ENCODE measurements at regions not wholly inside any gene's neighbourhood (a gene's known extent, or its start where the extent isn't known, plus 50 kb on each side); places are given as distances from the start of the nearest gene placed in this dataset.
"Not testable (repeated sequence)": the region's sequence is repeated elsewhere in the genome, so short reads cannot be mapped to it uniquely, and the experiment has no call there.

- ATAC-seq (replicated peaks; ENCODE audit: extremely low read depth, poor library complexity, severe bottlenecking) (no peak), DNase-seq (ENCODE audit: low spot score in 2 of 2) (no peak)
- Mint-ChIP-seq H3K9me3 (peaks cover 16% of the 10 kb centered on the region), H3K36me3 (ENCODE audit: insufficient read depth) (no peaks in the 10 kb centered on the region), H3K4me1 (no peaks in the 10 kb centered on the region), H3K4me3 (no peak overlapping the region), H3K27ac (ENCODE audit: low read depth) (no peak overlapping the region), H3K27me3 (no peaks in the 10 kb centered on the region)
Measured at GRCh38 chr17:71436479-71436878, 684.3 kb upstream of the SOX9 start.

DNA sequence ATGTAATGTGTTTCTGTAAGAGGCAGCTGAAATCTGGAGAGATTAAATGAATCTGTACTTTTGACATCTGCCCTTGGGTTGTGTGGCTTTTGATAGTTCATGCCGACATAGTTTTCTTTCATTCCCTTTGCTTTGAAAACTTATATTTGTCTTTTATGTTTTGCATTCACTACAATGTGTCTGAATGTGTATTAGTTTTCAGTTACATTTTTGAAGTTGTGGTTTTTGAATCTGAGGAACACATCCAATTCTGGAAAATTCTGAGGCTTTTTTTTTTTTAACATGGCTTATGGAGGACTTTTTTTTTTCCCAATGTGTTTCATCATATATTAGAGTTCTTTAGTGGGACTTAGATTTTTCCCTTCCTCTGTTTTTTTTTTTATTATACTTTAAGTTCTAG, 683.7 kb upstream of the SOX9 start:
- Mint-ChIP-seq H3K27me3 (no peaks in the 10 kb centered on the region), H3K4me1 (no peaks in the 10 kb centered on the region), H3K27ac (ENCODE audit: low read depth) (no peak overlapping the region), H3K36me3 (ENCODE audit: insufficient read depth) (no peaks in the 10 kb centered on the region), H3K9me3 (peaks cover 16% of the 10 kb centered on the region), H3K4me3 (no peak overlapping the region)
- DNase-seq (ENCODE audit: low spot score in 2 of 2): no peak
- no peak for ATAC-seq (replicated peaks; ENCODE audit: extremely low read depth, poor library complexity, severe bottlenecking)

DNA sequence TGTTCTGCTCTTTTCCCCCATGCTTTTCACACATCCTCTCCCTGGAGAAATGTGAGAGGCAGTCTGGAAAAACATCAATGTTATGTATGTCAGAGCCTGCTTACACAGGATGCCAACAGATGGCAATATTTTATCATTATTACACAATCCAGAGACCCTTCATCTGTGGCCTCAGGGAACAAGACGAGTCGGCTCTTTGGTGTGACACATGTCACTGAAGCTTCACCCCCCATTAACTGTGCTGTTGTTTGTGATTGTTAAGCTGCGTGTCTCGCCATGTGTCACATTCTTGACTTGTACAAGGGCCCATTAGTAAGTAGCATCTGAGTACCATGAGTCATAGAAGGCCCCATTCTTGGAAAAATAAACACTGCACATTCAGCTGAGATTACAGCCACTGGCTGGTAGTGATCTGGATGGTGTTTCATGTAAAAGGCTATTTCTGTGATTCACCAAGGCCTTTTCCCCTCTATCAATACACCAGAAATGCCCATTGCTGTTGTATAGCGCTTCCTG, 682.1 kb upstream of the SOX9 start:
- no peaks in the 10 kb centered on the region for H3K4me1 Mint-ChIP-seq
- no peak for ATAC-seq (replicated peaks; ENCODE audit: extremely low read depth, poor library complexity, severe bottlenecking)
- no peak for DNase-seq (ENCODE audit: low spot score in 2 of 2)
- no peak overlapping the region for H3K4me3 Mint-ChIP-seq
- no peaks in the 10 kb centered on the region for H3K36me3 Mint-ChIP-seq (ENCODE audit: insufficient read depth)
- H3K9me3 Mint-ChIP-seq: peaks cover 16% of the 10 kb centered on the region
- no peaks in the 10 kb centered on the region for H3K27me3 Mint-ChIP-seq
- H3K27ac Mint-ChIP-seq (ENCODE audit: low read depth): no peak overlapping the region

DNA sequence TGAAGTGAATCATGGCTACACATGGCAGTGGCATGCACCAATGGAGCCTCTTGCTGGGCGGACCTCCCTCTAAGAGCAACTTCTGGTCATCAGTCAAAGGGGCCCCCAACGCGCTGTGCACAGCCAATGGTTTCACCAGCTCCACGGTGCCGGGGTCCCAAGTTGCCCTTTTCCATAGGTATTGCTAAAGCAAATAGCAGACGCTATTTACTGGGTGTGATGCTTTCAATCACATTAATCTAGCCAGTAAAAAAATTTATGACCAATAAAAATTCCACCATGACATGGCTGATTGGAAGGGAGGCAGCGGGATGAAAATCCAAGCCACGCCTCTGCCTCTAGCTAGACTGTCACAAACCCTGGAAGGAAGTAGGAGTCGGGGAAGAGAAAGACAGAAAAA, 680.3 kb upstream of the SOX9 start:
- Mint-ChIP-seq H3K27ac (ENCODE audit: low read depth) (no peak overlapping the region), H3K36me3 (ENCODE audit: insufficient read depth) (no peaks in the 10 kb centered on the region), H3K4me1 (no peaks in the 10 kb centered on the region), H3K9me3 (peaks cover 18% of the 10 kb centered on the region), H3K4me3 (no peak overlapping the region), H3K27me3 (no peaks in the 10 kb centered on the region)
- no peak for DNase-seq (ENCODE audit: low spot score in 2 of 2)
- no peak for ATAC-seq (replicated peaks; ENCODE audit: extremely low read depth, poor library complexity, severe bottlenecking)

GRCh38 chr17:71441098-71441497, 679.7 kb upstream of the SOX9 start:
- H3K27ac Mint-ChIP-seq (ENCODE audit: low read depth): no peak overlapping the region
- H3K36me3 Mint-ChIP-seq (ENCODE audit: insufficient read depth): no peaks in the 10 kb centered on the region
- ATAC-seq (replicated peaks; ENCODE audit: extremely low read depth, poor library complexity, severe bottlenecking) (no peak), DNase-seq (ENCODE audit: low spot score in 2 of 2) (no peak)
- peaks cover 22% of the 10 kb centered on the region for H3K9me3 Mint-ChIP-seq
- H3K4me1 Mint-ChIP-seq: no peaks in the 10 kb centered on the region
- H3K4me3 Mint-ChIP-seq: no peak overlapping the region
- H3K27me3 Mint-ChIP-seq: no peaks in the 10 kb centered on the region

- H3K4me3 Mint-ChIP-seq: no peak overlapping the region
- H3K27ac Mint-ChIP-seq (ENCODE audit: low read depth): no peak overlapping the region
- peaks cover 21% of the 10 kb centered on the region for H3K9me3 Mint-ChIP-seq
- no peaks in the 10 kb centered on the region for H3K4me1 Mint-ChIP-seq
- H3K27me3 Mint-ChIP-seq: no peaks in the 10 kb centered on the region
- no peaks in the 10 kb centered on the region for H3K36me3 Mint-ChIP-seq (ENCODE audit: insufficient read depth)
- DNase-seq (ENCODE audit: low spot score in 2 of 2) (no peak), ATAC-seq (replicated peaks; ENCODE audit: extremely low read depth, poor library complexity, severe bottlenecking) (no peak)
Measured at GRCh38 chr17:71444078-71444477, 676.7 kb upstream of the SOX9 start.

DNA sequence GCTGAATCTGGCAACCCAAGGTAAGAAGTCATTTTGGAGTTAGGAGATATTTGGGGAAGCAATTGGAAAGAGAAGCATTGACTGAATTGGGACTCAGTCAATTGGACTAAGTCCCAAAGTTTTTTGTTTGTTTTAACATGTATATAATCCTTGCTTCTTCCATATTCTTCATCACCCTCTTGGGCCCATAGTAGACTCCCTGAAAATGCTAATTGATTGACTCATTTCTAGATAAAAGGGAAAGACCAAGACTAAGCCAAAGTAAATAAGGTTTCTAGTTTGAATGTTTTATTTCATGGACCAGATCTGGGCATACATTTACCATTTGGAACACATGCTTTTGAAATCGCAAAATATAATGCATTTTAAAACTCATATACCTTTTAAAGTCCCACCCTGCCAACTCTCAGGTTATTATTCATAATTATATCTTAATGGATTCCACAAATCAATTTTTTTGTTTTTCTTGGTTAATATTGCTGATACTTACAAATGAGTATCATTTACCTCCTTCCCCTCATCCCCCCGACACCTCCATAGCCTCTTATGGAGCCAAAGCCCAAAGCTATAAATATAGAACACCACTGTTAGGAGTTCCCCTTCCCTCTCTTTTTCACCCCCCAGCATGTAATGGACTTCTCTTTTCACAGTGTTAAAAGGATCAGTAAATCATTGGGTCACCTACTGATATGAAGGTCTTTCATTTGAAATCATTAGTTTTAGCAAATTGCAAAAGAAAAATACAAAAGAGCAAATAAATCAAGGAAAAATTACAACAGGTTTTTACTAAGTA, 674.0 kb upstream of the SOX9 start:
- H3K9me3 Mint-ChIP-seq: peaks cover 6% of the 10 kb centered on the region
- no peaks in the 10 kb centered on the region for H3K36me3 Mint-ChIP-seq (ENCODE audit: insufficient read depth)
- DNase-seq (ENCODE audit: low spot score in 2 of 2): no peak
- ATAC-seq (replicated peaks; ENCODE audit: extremely low read depth, poor library complexity, severe bottlenecking): no peak
- no peaks in the 10 kb centered on the region for H3K4me1 Mint-ChIP-seq
- no peaks in the 10 kb centered on the region for H3K27me3 Mint-ChIP-seq
- H3K27ac Mint-ChIP-seq (ENCODE audit: low read depth): no peak overlapping the region
- H3K4me3 Mint-ChIP-seq: no peak overlapping the region

DNA sequence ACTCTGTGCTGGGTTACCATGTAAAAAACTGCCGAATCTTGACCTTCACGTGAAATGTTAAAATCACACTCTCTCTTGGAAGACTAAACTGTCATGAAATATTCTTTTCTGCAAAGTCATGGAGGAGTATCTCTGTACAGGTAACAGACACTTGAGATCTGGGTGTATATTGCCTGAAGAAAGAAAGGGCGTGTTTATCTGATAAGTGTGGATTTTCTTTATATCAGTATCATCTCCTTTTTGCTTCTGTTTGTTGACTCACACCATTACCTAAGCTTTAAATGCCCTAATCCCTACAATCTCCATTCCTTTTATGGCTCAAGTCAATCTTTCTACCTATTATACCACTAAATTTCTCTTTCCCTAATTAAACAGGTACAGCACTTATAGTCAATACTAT, 673.2 kb upstream of the SOX9 start:
- DNase-seq (ENCODE audit: low spot score in 2 of 2) (no peak), ATAC-seq (replicated peaks; ENCODE audit: extremely low read depth, poor library complexity, severe bottlenecking) (no peak)
- H3K9me3 Mint-ChIP-seq: peaks cover 6% of the 10 kb centered on the region
- H3K27ac Mint-ChIP-seq (ENCODE audit: low read depth): no peak overlapping the region
- H3K27me3 Mint-ChIP-seq: no peaks in the 10 kb centered on the region
- H3K36me3 Mint-ChIP-seq (ENCODE audit: insufficient read depth): no peaks in the 10 kb centered on the region
- H3K4me1 Mint-ChIP-seq: no peaks in the 10 kb centered on the region
- no peak overlapping the region for H3K4me3 Mint-ChIP-seq

- ATAC-seq (replicated peaks; ENCODE audit: extremely low read depth, poor library complexity, severe bottlenecking); H3K36me3 Mint-ChIP-seq (ENCODE audit: insufficient read depth); DNase-seq (ENCODE audit: low spot score in 2 of 2); H3K4me1 Mint-ChIP-seq; H3K27ac Mint-ChIP-seq (ENCODE audit: low read depth); H3K4me3 Mint-ChIP-seq; H3K9me3 Mint-ChIP-seq; H3K27me3 Mint-ChIP-seq: not testable (repeated sequence)
Measured at GRCh38 chr17:71450657-71451056, 670.2 kb upstream of the SOX9 start.

GRCh38 chr17:71453876-71454422, 666.9 kb upstream of the SOX9 start:
- ATAC-seq (replicated peaks; ENCODE audit: extremely low read depth, poor library complexity, severe bottlenecking) (no peak), DNase-seq (ENCODE audit: low spot score in 2 of 2) (no peak)
- Mint-ChIP-seq H3K36me3 (ENCODE audit: insufficient read depth) (no peaks in the 10 kb centered on the region), H3K4me1 (no peaks in the 10 kb centered on the region), H3K27me3 (no peaks in the 10 kb centered on the region), H3K9me3 (no peaks in the 10 kb centered on the region), H3K27ac (ENCODE audit: low read depth) (no peak overlapping the region), H3K4me3 (no peak overlapping the region)

- peaks cover 6% of the 10 kb centered on the region for H3K9me3 Mint-ChIP-seq
- H3K4me3 Mint-ChIP-seq: no peak overlapping the region
- H3K4me1 Mint-ChIP-seq: no peaks in the 10 kb centered on the region
- no peak for ATAC-seq (replicated peaks; ENCODE audit: extremely low read depth, poor library complexity, severe bottlenecking)
- no peaks in the 10 kb centered on the region for H3K27me3 Mint-ChIP-seq
- no peaks in the 10 kb centered on the region for H3K36me3 Mint-ChIP-seq (ENCODE audit: insufficient read depth)
- DNase-seq (ENCODE audit: low spot score in 2 of 2): no peak
- no peak overlapping the region for H3K27ac Mint-ChIP-seq (ENCODE audit: low read depth)
Measured at GRCh38 chr17:71455219-71455618, 665.6 kb upstream of the SOX9 start.

- Mint-ChIP-seq H3K27me3 (no peaks in the 10 kb centered on the region), H3K9me3 (peaks cover 12% of the 10 kb centered on the region), H3K4me3 (no peak overlapping the region), H3K27ac (ENCODE audit: low read depth) (no peak overlapping the region), H3K4me1 (no peaks in the 10 kb centered on the region), H3K36me3 (ENCODE audit: insufficient read depth) (no peaks in the 10 kb centered on the region)
- DNase-seq (ENCODE audit: low spot score in 2 of 2) (no peak), ATAC-seq (replicated peaks; ENCODE audit: extremely low read depth, poor library complexity, severe bottlenecking) (no peak)
Measured at GRCh38 chr17:71458322-71458721, 662.5 kb upstream of the SOX9 start.

DNA sequence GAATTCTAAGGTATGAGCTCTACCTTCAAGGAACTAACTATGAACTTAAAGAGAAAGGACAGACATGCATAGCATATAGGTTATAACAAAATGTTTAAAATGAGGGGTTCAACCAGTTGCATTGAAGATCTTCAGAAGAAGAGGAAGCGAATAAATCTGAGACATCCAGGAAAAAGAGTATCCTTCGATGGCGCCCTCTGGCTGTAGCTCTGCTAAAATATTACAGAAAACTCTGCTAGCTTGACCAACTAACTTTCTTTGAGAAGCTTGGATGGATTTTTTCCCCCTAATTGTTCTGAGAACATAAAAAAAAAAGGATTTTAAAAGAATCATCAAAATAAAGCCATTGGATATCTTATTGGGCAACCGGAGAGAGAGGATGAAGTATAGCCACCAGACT, 659.9 kb upstream of the SOX9 start:
- H3K27me3 Mint-ChIP-seq: no peaks in the 10 kb centered on the region
- no peak overlapping the region for H3K27ac Mint-ChIP-seq (ENCODE audit: low read depth)
- DNase-seq (ENCODE audit: low spot score in 2 of 2) (no peak), ATAC-seq (replicated peaks; ENCODE audit: extremely low read depth, poor library complexity, severe bottlenecking) (no peak)
- no peaks in the 10 kb centered on the region for H3K4me1 Mint-ChIP-seq
- peaks cover 12% of the 10 kb centered on the region for H3K9me3 Mint-ChIP-seq
- no peaks in the 10 kb centered on the region for H3K36me3 Mint-ChIP-seq (ENCODE audit: insufficient read depth)
- no peak overlapping the region for H3K4me3 Mint-ChIP-seq
